ENCODE measurements at regions not wholly inside any gene's neighbourhood (a gene's known extent, or its start where the extent isn't known, plus 50 kb on each side); places are given as distances from the start of the nearest gene placed in this dataset.
"Not testable (repeated sequence)": the region's sequence is repeated elsewhere in the genome, so short reads cannot be mapped to it uniquely, and the experiment has no call there.

GRCh38 chr5:60437308-60437707 is 262.7 kb downstream of the DEPDC1B start:
- Mint-ChIP-seq H3K9me3 (ENCODE audit: unreplicated experiment) (no peaks in the 10 kb centered on the region), H3K4me3 (ENCODE audit: unreplicated experiment) (no peak overlapping the region), H3K27ac (ENCODE audit: low read depth, unreplicated experiment) (no peak overlapping the region), H3K4me1 (ENCODE audit: insufficient read depth, unreplicated experiment) (no peaks in the 10 kb centered on the region), H3K36me3 (ENCODE audit: insufficient read depth, unreplicated experiment) (no peaks in the 10 kb centered on the region), H3K27me3 (ENCODE audit: insufficient read depth, unreplicated experiment) (peaks cover 51% of the 10 kb centered on the region)
- ChIA-PET CTCF (interaction anchor here (0.7 to 0.8 kb wide), 2 partner anchors 208 to 209 kb away, joined by 3 read pairs; no protein-coding TSS in a partner anchor), POLR2A (no interaction called here)
- no peak for DNase-seq (ENCODE audit: unreplicated experiment)
- TF ChIP-seq CTCF (IDR thresholded peaks at IDR 0.05; ENCODE audit: unreplicated experiment) = no peak
- intact Hi-C loops (cut with micrococcal nuclease) = no loop called here
- no TSS peak for BruUV-seq (replicated peaks)

GRCh38 chr5:60436518-60436917 is 263.4 kb downstream of the DEPDC1B start:
- no TSS peak for BruUV-seq (replicated peaks)
- POLR2A ChIA-PET = no interaction called here
- TF ChIP-seq CTCF (IDR thresholded peaks at IDR 0.05; ENCODE audit: unreplicated experiment) = no peak
- Mint-ChIP-seq H3K27ac (ENCODE audit: low read depth, unreplicated experiment) (no peak overlapping the region), H3K36me3 (ENCODE audit: insufficient read depth, unreplicated experiment) (no peaks in the 10 kb centered on the region), H3K27me3 (ENCODE audit: insufficient read depth, unreplicated experiment) (peaks cover 50% of the 10 kb centered on the region), H3K9me3 (ENCODE audit: unreplicated experiment) (no peaks in the 10 kb centered on the region), H3K4me1 (ENCODE audit: insufficient read depth, unreplicated experiment) (no peaks in the 10 kb centered on the region), H3K4me3 (ENCODE audit: unreplicated experiment) (no peak overlapping the region)
- no peak for DNase-seq (ENCODE audit: unreplicated experiment)
- CTCF ChIA-PET = interaction anchor here (0.8 kb wide), 1 partner anchor 210 kb away, joined by 3 read pairs; no protein-coding TSS in a partner anchor
- intact Hi-C loops (cut with micrococcal nuclease) = no loop called here

- DNase-seq (ENCODE audit: unreplicated experiment) = no peak
- POLR2A ChIA-PET = interaction anchor here (1.1 kb wide), 1 partner anchor 16 kb away, joined by 3 read pairs; no protein-coding TSS in a partner anchor
- H3K27me3 Mint-ChIP-seq (ENCODE audit: insufficient read depth, unreplicated experiment) = peaks cover 48% of the 10 kb centered on the region
- H3K9me3 Mint-ChIP-seq (ENCODE audit: unreplicated experiment) = no peaks in the 10 kb centered on the region
- no peak overlapping the region for H3K27ac Mint-ChIP-seq (ENCODE audit: low read depth, unreplicated experiment)
- intact Hi-C loops (cut with micrococcal nuclease) = no loop called here
- no TSS peak for BruUV-seq (replicated peaks)
- no peak for TF ChIP-seq CTCF (IDR thresholded peaks at IDR 0.05; ENCODE audit: unreplicated experiment)
- CTCF ChIA-PET = no interaction called here
- no peaks in the 10 kb centered on the region for H3K4me1 Mint-ChIP-seq (ENCODE audit: insufficient read depth, unreplicated experiment)
- no peaks in the 10 kb centered on the region for H3K36me3 Mint-ChIP-seq (ENCODE audit: insufficient read depth, unreplicated experiment)
- no peak overlapping the region for H3K4me3 Mint-ChIP-seq (ENCODE audit: unreplicated experiment)
Measured at GRCh38 chr5:60435808-60436207, 264.2 kb downstream of the DEPDC1B start.

GRCh38 chr5:60426189-60426588 is 273.8 kb downstream of the DEPDC1B start:
- DNase-seq (ENCODE audit: unreplicated experiment); H3K36me3 Mint-ChIP-seq (ENCODE audit: insufficient read depth, unreplicated experiment); CTCF ChIA-PET; intact Hi-C loops (cut with micrococcal nuclease); BruUV-seq (replicated peaks); H3K27ac Mint-ChIP-seq (ENCODE audit: low read depth, unreplicated experiment); H3K4me1 Mint-ChIP-seq (ENCODE audit: insufficient read depth, unreplicated experiment); H3K4me3 Mint-ChIP-seq (ENCODE audit: unreplicated experiment); POLR2A ChIA-PET; H3K9me3 Mint-ChIP-seq (ENCODE audit: unreplicated experiment): not testable (repeated sequence)
- H3K27me3 Mint-ChIP-seq (ENCODE audit: insufficient read depth, unreplicated experiment) = peaks cover 45% of the 10 kb centered on the region

GRCh38 chr5:60420773-60421172 is 279.2 kb downstream of the DEPDC1B start:
- CTCF ChIA-PET; POLR2A ChIA-PET; H3K9me3 Mint-ChIP-seq (ENCODE audit: unreplicated experiment); H3K27ac Mint-ChIP-seq (ENCODE audit: low read depth, unreplicated experiment); DNase-seq (ENCODE audit: unreplicated experiment); BruUV-seq (replicated peaks); H3K36me3 Mint-ChIP-seq (ENCODE audit: insufficient read depth, unreplicated experiment); H3K4me3 Mint-ChIP-seq (ENCODE audit: unreplicated experiment); H3K4me1 Mint-ChIP-seq (ENCODE audit: insufficient read depth, unreplicated experiment); intact Hi-C loops (cut with micrococcal nuclease): not testable (repeated sequence)
- H3K27me3 Mint-ChIP-seq (ENCODE audit: insufficient read depth, unreplicated experiment) = peaks cover 22% of the 10 kb centered on the region

Measured in MCF 10A (cell line).